ENCODE measurements at regions not wholly inside any gene's neighbourhood (a gene's known extent, or its start where the extent isn't known, plus 50 kb on each side); places are given as distances from the start of the nearest gene placed in this dataset.

GRCh38 chr12:47403681-47404080 is 302.1 kb downstream of the RPAP3 start:
- TF ChIP-seq L3MBTL2 (conservative IDR thresholded peaks at IDR 0.05) (no peak), BHLHE40 (IDR thresholded peaks at IDR 0.05; ENCODE audit: borderline replicate concordance) (no peak), SP1 (IDR thresholded peaks at IDR 0.05) (no peak), FOXK2 (IDR thresholded peaks at IDR 0.05) (no peak), ARNT (IDR thresholded peaks at IDR 0.05) (no peak)

Data from HEK293T (cell line).